ENCODE measurements at regions not wholly inside any gene's neighbourhood (a gene's known extent, or its start where the extent isn't known, plus 50 kb on each side); places are given as distances from the start of the nearest gene placed in this dataset.
"Not testable (repeated sequence)": the region's sequence is repeated elsewhere in the genome, so short reads cannot be mapped to it uniquely, and the experiment has no call there.

DNA sequence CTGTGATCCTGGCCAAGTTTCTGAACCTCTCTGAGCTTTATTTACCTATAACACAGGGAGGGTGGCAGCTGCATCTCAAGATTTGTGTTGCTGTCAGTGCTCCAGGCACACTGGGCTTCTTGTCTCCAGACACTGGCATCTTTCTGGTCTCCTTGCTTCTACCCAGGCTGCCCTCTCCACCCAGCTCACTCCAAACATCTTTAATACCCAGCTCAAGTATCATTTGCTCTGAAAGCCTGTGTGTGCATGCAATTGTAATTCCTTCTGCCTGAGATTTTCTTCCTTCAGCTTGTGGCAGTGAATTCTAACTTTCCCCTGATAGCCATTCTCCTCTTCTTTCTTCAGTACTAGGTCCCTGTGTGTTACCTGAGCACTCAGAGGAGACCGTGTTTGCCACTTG is 50.7 kb upstream of the USP7 start:
- H3K4me1 ChIP-seq = no peaks in the 10 kb centered on the region
- no peak for ATAC-seq
- DNase-seq = no peak
- no peaks in the 10 kb centered on the region for H3K9me3 ChIP-seq
- in situ Hi-C loops (cut with MboI; ENCODE audit: low sequenced_read_pairs in 4 of 4) = loop anchor here in 1 of 4 donors (25.0 kb wide), 1 partner anchor 352 kb away; the partner anchor contains the start of gene ABAT
- H3K27ac ChIP-seq = no peak overlapping the region
- H3K27me3 ChIP-seq = no peaks in the 10 kb centered on the region
- intact Hi-C loops (cut with DNase I; ENCODE audit: low total_unique reads) = no loop called here
- no peak overlapping the region for H3K4me3 ChIP-seq
- TF ChIP-seq, protein P1, sequence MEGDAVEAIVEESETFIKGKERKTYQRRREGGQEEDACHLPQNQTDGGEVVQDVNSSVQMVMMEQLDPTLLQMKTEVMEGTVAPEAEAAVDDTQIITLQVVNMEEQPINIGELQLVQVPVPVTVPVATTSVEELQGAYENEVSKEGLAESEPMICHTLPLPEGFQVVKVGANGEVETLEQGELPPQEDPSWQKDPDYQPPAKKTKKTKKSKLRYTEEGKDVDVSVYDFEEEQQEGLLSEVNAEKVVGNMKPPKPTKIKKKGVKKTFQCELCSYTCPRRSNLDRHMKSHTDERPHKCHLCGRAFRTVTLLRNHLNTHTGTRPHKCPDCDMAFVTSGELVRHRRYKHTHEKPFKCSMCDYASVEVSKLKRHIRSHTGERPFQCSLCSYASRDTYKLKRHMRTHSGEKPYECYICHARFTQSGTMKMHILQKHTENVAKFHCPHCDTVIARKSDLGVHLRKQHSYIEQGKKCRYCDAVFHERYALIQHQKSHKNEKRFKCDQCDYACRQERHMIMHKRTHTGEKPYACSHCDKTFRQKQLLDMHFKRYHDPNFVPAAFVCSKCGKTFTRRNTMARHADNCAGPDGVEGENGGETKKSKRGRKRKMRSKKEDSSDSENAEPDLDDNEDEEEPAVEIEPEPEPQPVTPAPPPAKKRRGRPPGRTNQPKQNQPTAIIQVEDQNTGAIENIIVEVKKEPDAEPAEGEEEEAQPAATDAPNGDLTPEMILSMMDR (IDR thresholded peaks at IDR 0.05 in 4 of 5, conservative IDR thresholded peaks at IDR 0.05 in 1 of 5) = no peak
- TF ChIP-seq POLR2A (IDR thresholded peaks at IDR 0.05) = no peak
- no peaks in the 10 kb centered on the region for H3K36me3 ChIP-seq

DNA sequence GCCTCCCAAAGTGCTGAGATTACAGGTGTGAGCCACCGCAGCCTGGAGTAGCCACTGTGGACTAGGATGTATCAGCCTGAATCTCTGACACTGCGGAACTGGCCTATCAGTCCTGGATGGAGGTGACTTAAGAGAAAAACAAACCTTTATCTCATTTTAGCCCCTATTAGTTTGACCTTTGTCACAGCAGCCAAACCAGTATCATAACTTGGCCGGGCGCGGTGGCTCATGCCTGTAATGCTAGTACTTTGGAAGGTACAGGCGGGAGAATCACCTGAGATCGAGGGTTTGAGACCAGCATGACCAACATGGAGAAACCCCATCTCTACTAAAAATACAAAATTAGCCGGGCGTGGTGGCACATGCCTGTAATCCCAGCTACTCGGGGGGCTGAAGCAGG is 51.8 kb upstream of the USP7 start:
- ATAC-seq (no peak), DNase-seq (no peak)
- no peak overlapping the region for H3K4me3 ChIP-seq
- intact Hi-C loops (cut with DNase I; ENCODE audit: low total_unique reads) = no loop called here
- no peaks in the 10 kb centered on the region for H3K36me3 ChIP-seq
- no peaks in the 10 kb centered on the region for H3K4me1 ChIP-seq
- no peaks in the 10 kb centered on the region for H3K27me3 ChIP-seq
- no peak overlapping the region for H3K27ac ChIP-seq
- TF ChIP-seq, protein P1 (IDR thresholded peaks at IDR 0.05 in 4 of 5, conservative IDR thresholded peaks at IDR 0.05 in 1 of 5) = no peak
- no peak for TF ChIP-seq POLR2A (IDR thresholded peaks at IDR 0.05)
- no peaks in the 10 kb centered on the region for H3K9me3 ChIP-seq
- in situ Hi-C loops (cut with MboI; ENCODE audit: low sequenced_read_pairs in 4 of 4) = loop anchor here in 1 of 4 donors (25.0 kb wide), 1 partner anchor 353 kb away; the partner anchor contains the start of gene ABAT

DNA sequence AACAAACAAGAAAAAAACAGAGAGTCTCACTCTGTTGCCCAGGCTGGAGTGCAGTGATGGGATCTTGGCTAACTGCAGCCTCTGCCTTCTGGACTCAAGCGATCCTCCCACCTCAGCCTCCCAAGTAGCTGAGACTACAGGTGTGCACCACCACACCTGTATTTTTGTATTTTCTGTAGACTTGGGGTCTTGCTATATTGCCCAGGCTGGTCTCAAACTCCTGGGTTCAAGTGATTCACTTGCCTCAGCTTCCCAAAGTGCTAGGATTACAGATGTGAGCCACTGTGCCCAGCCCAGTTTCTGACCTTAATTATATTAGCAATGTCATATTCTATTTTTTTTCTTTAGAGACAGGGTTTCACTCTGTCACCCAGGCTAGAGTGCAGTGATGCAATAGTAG is 52.3 kb upstream of the USP7 start:
- intact Hi-C loops (cut with DNase I; ENCODE audit: low total_unique reads); H3K4me3 ChIP-seq; H3K9me3 ChIP-seq; ATAC-seq; H3K27ac ChIP-seq; H3K4me1 ChIP-seq; DNase-seq; H3K36me3 ChIP-seq; H3K27me3 ChIP-seq: not testable (repeated sequence)
- in situ Hi-C loops (cut with MboI; ENCODE audit: low sequenced_read_pairs in 4 of 4) = loop anchor here in 1 of 4 donors (25.0 kb wide), 1 partner anchor 354 kb away; the partner anchor contains the start of gene ABAT

DNA sequence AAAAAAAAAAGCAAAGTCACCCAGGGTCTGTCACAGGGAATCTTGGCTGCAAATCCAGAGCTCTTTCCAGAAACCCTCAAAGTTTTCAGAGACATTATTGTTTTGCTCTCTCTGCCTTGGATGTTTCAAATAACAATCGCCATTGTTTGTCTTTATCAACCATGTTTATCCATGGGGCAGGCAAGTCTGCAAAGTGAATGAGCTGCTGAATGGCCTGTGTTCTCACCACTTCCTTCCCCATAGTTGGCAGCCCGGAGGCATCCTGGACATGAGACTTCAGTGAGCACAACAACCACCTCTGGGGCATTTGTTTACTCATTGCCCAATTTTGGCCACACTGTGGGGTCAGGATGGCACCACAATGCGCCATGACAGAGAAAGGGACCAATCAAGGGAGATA is 53.1 kb upstream of the USP7 start:
- no peak for ATAC-seq
- H3K9me3 ChIP-seq = no peaks in the 10 kb centered on the region
- H3K4me1 ChIP-seq = no peaks in the 10 kb centered on the region
- no peaks in the 10 kb centered on the region for H3K27me3 ChIP-seq
- intact Hi-C loops (cut with DNase I; ENCODE audit: low total_unique reads) = no loop called here
- H3K36me3 ChIP-seq = no peaks in the 10 kb centered on the region
- in situ Hi-C loops (cut with MboI; ENCODE audit: low sequenced_read_pairs in 4 of 4) = loop anchor here in 1 of 4 donors (25.0 kb wide), 1 partner anchor 355 kb away; the partner anchor contains the start of gene ABAT
- H3K27ac ChIP-seq = no peak overlapping the region
- H3K4me3 ChIP-seq = no peak overlapping the region
- TF ChIP-seq, protein P1 (IDR thresholded peaks at IDR 0.05 in 4 of 5, conservative IDR thresholded peaks at IDR 0.05 in 1 of 5) = no peak
- TF ChIP-seq POLR2A (IDR thresholded peaks at IDR 0.05) = no peak
- DNase-seq = no peak

DNA sequence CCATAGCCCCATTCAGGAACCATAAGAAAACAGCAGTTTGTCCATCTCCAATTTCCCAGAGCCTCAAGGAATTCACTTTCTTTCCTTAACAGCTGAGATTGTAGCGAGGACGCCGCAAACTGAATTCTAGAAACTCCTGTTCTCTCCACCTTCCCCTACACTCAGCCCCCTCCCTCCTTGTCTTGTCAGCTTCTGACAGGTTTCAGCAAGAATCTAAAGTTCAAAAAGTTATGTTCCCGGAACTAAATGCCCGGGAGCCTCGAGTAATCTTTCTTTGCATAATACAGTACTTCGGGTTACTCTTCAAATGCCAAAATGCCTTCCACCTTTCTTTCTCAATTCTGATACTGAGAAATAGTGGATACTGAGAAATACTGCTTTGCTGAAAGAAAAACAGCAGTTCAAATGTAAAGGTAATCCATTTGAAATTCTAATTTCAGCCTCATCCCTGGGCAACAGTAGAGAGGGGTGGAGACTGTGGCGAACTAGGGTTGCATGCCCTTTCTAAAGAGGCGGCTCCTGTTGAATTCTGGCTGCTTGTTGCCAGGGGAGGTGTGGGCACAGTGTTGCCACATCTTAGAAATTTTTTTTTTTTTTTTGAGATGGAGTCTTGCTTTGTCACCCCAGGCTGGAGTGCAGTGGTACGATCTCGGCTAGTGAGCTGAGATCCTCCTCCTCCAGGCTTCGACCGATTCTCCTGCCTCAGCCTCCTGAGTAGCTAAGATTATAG is 63.5 kb upstream of the USP7 start:
- no peaks in the 10 kb centered on the region for H3K36me3 ChIP-seq
- H3K27ac ChIP-seq = no peak overlapping the region
- ATAC-seq (no peak), DNase-seq (no peak)
- H3K27me3 ChIP-seq = no peaks in the 10 kb centered on the region
- H3K4me3 ChIP-seq = no peak overlapping the region
- TF ChIP-seq POLR2A (IDR thresholded peaks at IDR 0.05) = no peak
- TF ChIP-seq, protein P1 (IDR thresholded peaks at IDR 0.05 in 4 of 5, conservative IDR thresholded peaks at IDR 0.05 in 1 of 5) = no peak
- intact Hi-C loops (cut with DNase I; ENCODE audit: low total_unique reads) = no loop called here
- no peaks in the 10 kb centered on the region for H3K4me1 ChIP-seq
- no peaks in the 10 kb centered on the region for H3K9me3 ChIP-seq
- in situ Hi-C loops (cut with MboI; ENCODE audit: low sequenced_read_pairs in 4 of 4) = no loop called here

DNA sequence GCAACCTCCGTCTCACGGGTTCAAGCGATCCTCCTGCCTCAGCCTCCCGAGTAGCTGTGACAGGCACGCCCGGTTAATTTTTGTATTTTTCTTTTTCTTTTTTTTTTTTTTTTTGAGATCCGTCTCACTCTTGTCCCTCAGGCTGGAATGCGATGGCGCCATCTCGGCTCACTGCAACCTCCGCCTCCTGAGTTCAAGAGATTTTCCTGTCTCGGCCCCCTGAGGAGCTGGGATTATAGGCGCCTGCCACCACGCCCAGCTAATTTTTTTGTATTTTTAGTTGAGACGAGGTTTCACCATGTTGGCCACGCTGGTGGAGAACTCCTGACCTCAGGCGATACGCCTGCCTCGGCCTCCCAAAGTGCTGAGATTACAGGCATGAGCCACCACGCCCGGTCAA is 63.0 kb upstream of the HAPSTR1 start:
- DNase-seq; in situ Hi-C loops (cut with MboI; ENCODE audit: low sequenced_read_pairs in 4 of 4); H3K4me1 ChIP-seq; H3K4me3 ChIP-seq; intact Hi-C loops (cut with DNase I; ENCODE audit: low total_unique reads); ATAC-seq; H3K27me3 ChIP-seq; H3K36me3 ChIP-seq; H3K9me3 ChIP-seq; H3K27ac ChIP-seq: not testable (repeated sequence)

All from gastrocnemius medialis (tissue), 4 donors.